MM.1S (cell line): ENCODE measurements at regions not wholly inside any gene's neighbourhood (a gene's known extent, or its start where the extent isn't known, plus 50 kb on each side); places are given as distances from the start of the nearest gene placed in this dataset.

Source experiments
- DNase-seq: peaks from one replicate; pipeline ENCODE4 v3.0.0-alpha.2; 2015
- H2AFZ ChIP-seq: fragments of 300-600 bp; sonication (generic); 2 replicates; pipeline ENCODE4 v1.6.0; 2016; ENCODE audit warnings: antibody characterized with exemption, low read length
- H3F3A ChIP-seq: fragments of 300-600 bp; sonication (generic); 2 replicates; pipeline ENCODE4 v1.6.1; 2016; ENCODE audit warnings: mild to moderate bottlenecking, antibody characterized with exemption, low read length, moderate library complexity, mixed read lengths; ENCODE audit not compliant: insufficient read depth
- H3K27ac ChIP-seq: fragments of 300-600 bp; sonication (generic); 2 replicates; pipeline ENCODE4 v1.5.1; 2016; ENCODE audit warnings: mild to moderate bottlenecking, low read length
- H3K27me3 ChIP-seq: fragments of 300-600 bp; sonication (generic); replicated peaks from 2 replicates; pipeline ENCODE4 v1.6.0; 2016; ENCODE audit warnings: low read length; ENCODE audit not compliant: insufficient read depth
- H3K36me3 ChIP-seq: fragments of 300-600 bp; sonication (generic); replicated peaks from 2 replicates; pipeline ENCODE4 v1.6.1; 2016; ENCODE audit warnings: mild to moderate bottlenecking, low read length, mixed read lengths; ENCODE audit not compliant: insufficient read depth
- H3K4me1 ChIP-seq: fragments of 300-600 bp; sonication (generic); 2 replicates; pipeline ENCODE4 v1.6.1; 2016; ENCODE audit warnings: low read length, mixed read lengths
- H3K4me2 ChIP-seq: fragments of 300-600 bp; sonication (generic); 2 replicates; pipeline ENCODE4 v1.6.0; 2016; ENCODE audit warnings: low read depth, low read length
- H3K4me3 ChIP-seq: fragments of 300-600 bp; sonication (generic); 2 replicates; pipeline ENCODE4 v1.5.1; 2016; ENCODE audit warnings: low read length, mixed read lengths
- H3K79me2 ChIP-seq: fragments of 300-600 bp; sonication (generic); 2 replicates; pipeline ENCODE4 v1.6.1; 2016; ENCODE audit warnings: mixed run types, low read length, mixed read lengths
- H3K9ac ChIP-seq: fragments of 300-600 bp; sonication (generic); 2 replicates; pipeline ENCODE4 v1.6.1; 2016; ENCODE audit warnings: low read length, mixed read lengths
- H3K9me2 ChIP-seq: fragments of 300-600 bp; sonication (generic); replicated peaks from 2 replicates; pipeline ENCODE4 v1.6.1; 2016; ENCODE audit warnings: mild to moderate bottlenecking, low read length, mixed read lengths; ENCODE audit not compliant: insufficient read depth
- H3K9me3 ChIP-seq: fragments of 300-600 bp; sonication (generic); replicated peaks from 2 replicates; pipeline ENCODE4 v1.6.1; 2016; ENCODE audit warnings: mild to moderate bottlenecking, low read length, mixed read lengths; ENCODE audit not compliant: insufficient read depth
- H4K20me1 ChIP-seq: fragments of 300-600 bp; sonication (generic); 2 replicates; pipeline ENCODE4 v1.6.1; 2016; ENCODE audit warnings: mild to moderate bottlenecking, low read length, moderate library complexity, mixed read lengths; ENCODE audit not compliant: insufficient read depth
- CTCF ChIP-seq: fragments of 300-600 bp; sonication (generic); IDR thresholded peaks from 2 replicates; pipeline ENCODE4 v1.5.1; 2016; ENCODE audit warnings: antibody characterized with exemption, low read length, mixed read lengths
- EZH2 ChIP-seq: fragments of 300-600 bp; sonication (generic); optimal IDR thresholded peaks from 2 replicates; pipeline ENCODE3; 2017; ENCODE audit warnings: low read depth, mild to moderate bottlenecking, antibody characterized with exemption, low read length, mixed read lengths
- EZH2phosphoT487 ChIP-seq: fragments of 300-600 bp; sonication (generic); IDR thresholded peaks from 2 replicates; pipeline ENCODE4 v1.6.1; 2018; ENCODE audit warnings: antibody characterized with exemption, low read length

GRCh38 chr4:153852501-153852900 lies 63.6 kb upstream of the SFRP2 start:
- H3K27me3 ChIP-seq, result no peaks in the 10 kb centered on the region
- no peaks in the 10 kb centered on the region for H3K4me1 ChIP-seq
- no peaks in the 10 kb centered on the region for H3F3A ChIP-seq
- no peak for DNase-seq
- H4K20me1 ChIP-seq, result no peaks in the 10 kb centered on the region
- H3K27ac ChIP-seq, result no peak overlapping the region
- no peak overlapping the region for H3K4me3 ChIP-seq
- no peaks in the 10 kb centered on the region for H3K79me2 ChIP-seq
- TF ChIP-seq EZH2phosphoT487 (no peak), CTCF (no peak), EZH2 (no peak)
- H3K4me2 ChIP-seq, result no peak overlapping the region
- H3K9me3 ChIP-seq, result no peaks in the 10 kb centered on the region
- no peaks in the 10 kb centered on the region for H3K36me3 ChIP-seq
- no peak overlapping the region for H2AFZ ChIP-seq
- no peaks in the 10 kb centered on the region for H3K9me2 ChIP-seq
- no peak overlapping the region for H3K9ac ChIP-seq

- H2AFZ ChIP-seq, result no peak overlapping the region
- no peaks in the 10 kb centered on the region for H3K36me3 ChIP-seq
- no peaks in the 10 kb centered on the region for H3K79me2 ChIP-seq
- no peak for DNase-seq
- no peaks in the 10 kb centered on the region for H3K9me3 ChIP-seq
- H3K9me2 ChIP-seq, result no peaks in the 10 kb centered on the region
- no peak overlapping the region for H3K4me3 ChIP-seq
- H3K4me1 ChIP-seq, result no peaks in the 10 kb centered on the region
- no peak overlapping the region for H3K27ac ChIP-seq
- no peaks in the 10 kb centered on the region for H3F3A ChIP-seq
- no peak overlapping the region for H3K4me2 ChIP-seq
- TF ChIP-seq EZH2phosphoT487 (no peak), EZH2 (no peak), CTCF (no peak)
- no peak overlapping the region for H3K9ac ChIP-seq
- H3K27me3 ChIP-seq, result no peaks in the 10 kb centered on the region
- H4K20me1 ChIP-seq, result no peaks in the 10 kb centered on the region
These were observed 61.8 kb upstream of the SFRP2 start for GRCh38 chr4:153850533-153851280.

GRCh38 chr4:153844144-153844543 lies 55.3 kb upstream of the SFRP2 start:
- Histone ChIP-seq H3K4me2 (no peak overlapping the region), H3K9ac (no peak overlapping the region), H2AFZ (no peak overlapping the region), H3K4me1 (no peaks in the 10 kb centered on the region), H3K4me3 (no peak overlapping the region), H3K9me3 (no peaks in the 10 kb centered on the region), H3K9me2 (no peaks in the 10 kb centered on the region), H3K36me3 (no peaks in the 10 kb centered on the region), H3K79me2 (no peaks in the 10 kb centered on the region), H3K27me3 (no peaks in the 10 kb centered on the region), H3K27ac (no peak overlapping the region), H4K20me1 (no peaks in the 10 kb centered on the region), H3F3A (no peaks in the 10 kb centered on the region)
- DNase-seq, result no peak
- no peak for TF ChIP-seq EZH2phosphoT487
